NB4 (cell line): ENCODE measurements at regions not wholly inside any gene's neighbourhood (a gene's known extent, or its start where the extent isn't known, plus 50 kb on each side); places are given as distances from the start of the nearest gene placed in this dataset.

Experiments used
- DNase-seq: peaks from one replicate; pipeline ENCODE4 v3.0.0; 2010; ENCODE audit warnings: low read depth
- H3K4me3 ChIP-seq: one replicate; pipeline ENCODE4 v1.5.1; 2011; ENCODE audit warnings: mild to moderate bottlenecking, low read depth, low read length, moderate library complexity
- MAX ChIP-seq: IDR thresholded peaks from 2 replicates; pipeline ENCODE4 v1.6.1; 2011; ENCODE audit warnings: low read depth, low read length
- MYC ChIP-seq: IDR thresholded peaks from 2 replicates; pipeline ENCODE4 v1.6.1; 2011; ENCODE audit warnings: low read depth, low read length
- POLR2A ChIP-seq: IDR thresholded peaks from 2 replicates; pipeline ENCODE4 v1.6.1; 2011; ENCODE audit warnings: mild to moderate bottlenecking; ENCODE audit not compliant: insufficient read length; ENCODE audit errors: extremely low read depth
- TF ChIP-seq, protein P1 (sequence below): IDR thresholded peaks from one replicate; pipeline ENCODE4 v1.5.1; 2012; ENCODE audit warnings: low read depth, low read length

DNA sequence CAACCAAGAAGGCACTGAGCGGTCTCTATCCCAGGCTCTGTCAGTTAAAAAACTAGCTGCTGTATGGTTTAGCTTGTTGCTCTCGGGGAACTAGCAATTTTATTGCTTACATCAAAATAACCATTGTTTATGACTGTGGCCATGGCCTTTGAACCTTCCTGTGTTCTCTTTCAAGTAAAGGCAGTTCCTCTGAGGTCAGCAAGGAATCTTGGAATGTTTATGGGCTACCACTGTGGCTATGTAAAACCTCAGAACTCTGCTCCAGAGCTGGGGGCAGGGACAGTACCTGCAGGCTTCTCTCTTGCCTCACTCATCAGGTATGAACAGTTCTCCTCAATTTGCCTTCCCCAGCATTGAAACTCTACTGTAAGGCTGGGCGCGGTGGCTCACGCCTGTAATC lies 416.0 kb upstream of the NETO1 start:
- no peak for DNase-seq
- no peak overlapping the region for H3K4me3 ChIP-seq
- TF ChIP-seq MYC: no peak
- TF ChIP-seq POLR2A: no peak
- TF ChIP-seq, protein P1, sequence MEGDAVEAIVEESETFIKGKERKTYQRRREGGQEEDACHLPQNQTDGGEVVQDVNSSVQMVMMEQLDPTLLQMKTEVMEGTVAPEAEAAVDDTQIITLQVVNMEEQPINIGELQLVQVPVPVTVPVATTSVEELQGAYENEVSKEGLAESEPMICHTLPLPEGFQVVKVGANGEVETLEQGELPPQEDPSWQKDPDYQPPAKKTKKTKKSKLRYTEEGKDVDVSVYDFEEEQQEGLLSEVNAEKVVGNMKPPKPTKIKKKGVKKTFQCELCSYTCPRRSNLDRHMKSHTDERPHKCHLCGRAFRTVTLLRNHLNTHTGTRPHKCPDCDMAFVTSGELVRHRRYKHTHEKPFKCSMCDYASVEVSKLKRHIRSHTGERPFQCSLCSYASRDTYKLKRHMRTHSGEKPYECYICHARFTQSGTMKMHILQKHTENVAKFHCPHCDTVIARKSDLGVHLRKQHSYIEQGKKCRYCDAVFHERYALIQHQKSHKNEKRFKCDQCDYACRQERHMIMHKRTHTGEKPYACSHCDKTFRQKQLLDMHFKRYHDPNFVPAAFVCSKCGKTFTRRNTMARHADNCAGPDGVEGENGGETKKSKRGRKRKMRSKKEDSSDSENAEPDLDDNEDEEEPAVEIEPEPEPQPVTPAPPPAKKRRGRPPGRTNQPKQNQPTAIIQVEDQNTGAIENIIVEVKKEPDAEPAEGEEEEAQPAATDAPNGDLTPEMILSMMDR: no peak
- TF ChIP-seq MAX: no peak

GRCh38 chr18:73283032-73283431 lies 415.2 kb upstream of the NETO1 start:
- DNase-seq: no peak
- no peak overlapping the region for H3K4me3 ChIP-seq
- TF ChIP-seq, protein P1: no peak
- TF ChIP-seq MYC: no peak
- TF ChIP-seq MAX: no peak
- TF ChIP-seq POLR2A: no peak

GRCh38 chr18:73279498-73279897 lies 411.7 kb upstream of the NETO1 start:
- DNase-seq: no peak
- TF ChIP-seq, protein P1: no peak
- no peak for TF ChIP-seq POLR2A
- TF ChIP-seq MYC: no peak
- TF ChIP-seq MAX: no peak

GRCh38 chr18:73274812-73275621 lies 407.2 kb upstream of the NETO1 start:
- no peak for DNase-seq
- no peak overlapping the region for H3K4me3 ChIP-seq
- TF ChIP-seq, protein P1: no peak
- TF ChIP-seq POLR2A (no peak), MYC (no peak), MAX (no peak)

More at GRCh38 chr18:73279498-73279897, 411.7 kb upstream of the NETO1 start:
- no peak overlapping the region for H3K4me3 ChIP-seq

GRCh38 chr18:73270920-73271634 lies 403.3 kb upstream of the NETO1 start:
- H3K4me3 ChIP-seq: no peak overlapping the region
- DNase-seq: no peak
- no peak for TF ChIP-seq POLR2A
- TF ChIP-seq, protein P1: no peak
